Fibroblast of the conjunctiva (primary cell): ENCODE measurements at regions not wholly inside any gene's neighbourhood (a gene's known extent, or its start where the extent isn't known, plus 50 kb on each side); places are given as distances from the start of the nearest gene placed in this dataset.
"Not testable (repeated sequence)": the region's sequence is repeated elsewhere in the genome, so short reads cannot be mapped to it uniquely, and the experiment has no call there.

Experiments used
- DNase-seq: peaks from one replicate; pipeline ENCODE4 v3.0.0-alpha.2; 2010; ENCODE audit warnings: low read depth

- no peak for DNase-seq
These were observed 1000.2 kb downstream of the TDRD15 start for GRCh38 chr2:22124003-22124402.

DNA sequence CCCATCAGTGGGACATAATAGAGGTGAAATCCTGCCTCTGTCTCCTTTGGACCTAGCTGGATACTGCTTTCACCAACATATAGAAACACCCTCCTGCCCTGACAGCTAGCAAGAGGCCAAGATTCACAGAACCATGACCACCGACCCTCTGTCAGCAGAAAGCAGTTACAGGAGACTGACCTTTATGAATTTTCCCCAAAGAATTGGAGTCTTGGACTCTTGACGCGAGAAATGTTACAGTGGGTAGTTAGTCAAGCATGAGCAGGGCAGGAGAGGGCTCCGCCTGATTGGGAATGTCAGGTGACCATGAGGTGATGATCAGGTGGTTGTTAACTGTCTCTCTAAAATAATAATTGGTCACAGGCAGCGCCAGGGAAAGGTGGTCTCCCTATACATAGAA, 1002.3 kb downstream of the TDRD15 start:
- DNase-seq = no peak

DNA sequence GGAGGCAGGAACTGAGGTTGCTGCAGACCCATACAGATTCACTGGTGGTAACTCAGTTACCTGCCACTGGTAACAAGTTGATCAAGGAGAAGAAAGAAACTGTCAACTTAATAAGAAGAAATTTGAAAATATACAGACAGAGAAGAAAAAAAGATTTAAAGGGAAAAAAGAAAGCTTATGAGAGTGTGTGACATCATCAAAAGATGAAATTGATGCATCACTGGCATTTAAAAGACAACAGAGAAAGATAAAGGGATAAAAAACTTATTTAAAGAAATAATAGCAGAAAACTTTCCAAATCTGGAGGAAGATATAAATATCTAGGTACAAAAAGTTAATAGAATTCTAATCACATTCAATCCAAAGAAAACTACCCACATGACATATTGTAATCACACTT, 1003.2 kb downstream of the TDRD15 start:
- no peak for DNase-seq

DNA sequence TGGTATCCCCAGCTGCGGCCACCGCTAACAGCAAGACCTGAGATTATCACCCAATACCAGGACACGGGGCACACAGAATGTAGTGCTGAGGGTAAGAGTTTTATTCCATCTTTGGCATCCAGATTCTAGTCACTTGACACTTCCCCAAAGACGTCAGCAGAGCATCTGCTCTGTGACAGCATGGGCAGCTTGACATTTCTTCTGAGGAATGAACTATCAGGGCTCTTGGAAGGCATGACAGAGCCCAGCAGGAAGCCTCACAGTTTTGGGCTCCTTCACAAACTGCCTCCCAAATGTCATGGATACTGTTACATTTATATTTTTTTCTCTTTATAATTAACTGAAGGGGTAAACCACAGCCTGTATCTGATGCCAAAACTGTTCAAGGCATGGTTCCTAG, 1010.7 kb downstream of the TDRD15 start:
- no peak for DNase-seq

DNA sequence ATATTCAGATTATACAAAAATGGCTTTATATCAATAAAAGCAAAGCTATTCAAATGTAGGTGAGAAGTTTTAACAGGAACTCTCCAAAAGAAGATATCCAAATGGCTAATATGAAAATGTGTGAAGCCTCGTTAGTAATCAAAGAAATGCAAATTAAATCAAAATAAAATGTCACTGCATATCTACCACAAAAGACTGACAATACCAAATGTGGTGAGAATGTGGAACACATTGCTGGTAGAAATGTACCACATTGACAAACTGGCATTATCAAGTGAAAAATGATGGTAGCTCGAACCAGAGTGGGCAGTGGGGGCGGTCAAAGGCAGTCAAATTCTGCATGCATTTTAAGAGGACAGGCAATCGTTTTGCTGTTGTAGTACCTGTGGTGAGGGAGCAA, 1012.7 kb downstream of the TDRD15 start:
- no peak for DNase-seq

- no peak for DNase-seq
These were observed 1020.1 kb downstream of the TDRD15 start for GRCh38 chr2:22143840-22144239.

DNA sequence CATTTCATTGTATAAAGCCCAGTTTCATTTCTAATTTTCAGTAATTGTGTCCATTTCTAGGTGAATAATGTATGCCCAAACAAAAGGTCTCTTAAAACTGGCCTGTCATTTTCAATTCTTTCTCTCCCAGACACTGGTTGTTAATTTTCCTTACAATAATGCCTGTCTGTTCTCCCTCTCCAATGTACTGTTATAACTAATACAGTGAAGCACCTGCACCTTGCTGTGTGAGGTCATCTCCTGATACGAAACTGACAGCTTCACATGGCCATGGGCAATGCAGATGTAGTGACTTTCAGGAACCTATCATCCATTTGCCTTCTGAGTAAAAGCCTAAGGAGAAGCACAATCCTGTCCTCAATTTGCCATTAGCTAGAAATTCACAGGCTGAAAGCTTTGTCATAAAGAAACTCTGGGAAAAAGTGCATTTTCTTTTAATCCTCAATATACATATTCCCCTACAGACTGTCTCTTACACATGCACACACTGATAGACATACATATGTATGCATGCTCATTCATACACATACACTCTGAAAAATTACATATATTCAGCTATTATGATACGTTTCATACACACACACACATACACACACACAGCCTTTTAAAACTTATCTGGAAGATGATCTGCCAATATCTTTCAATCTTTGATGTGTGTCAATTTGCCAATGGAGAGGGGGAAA, 1030.3 kb downstream of the TDRD15 start:
- DNase-seq = no peak

GRCh38 chr2:22156661-22157060, 1032.9 kb downstream of the TDRD15 start:
- not testable (repeated sequence) for DNase-seq

DNA sequence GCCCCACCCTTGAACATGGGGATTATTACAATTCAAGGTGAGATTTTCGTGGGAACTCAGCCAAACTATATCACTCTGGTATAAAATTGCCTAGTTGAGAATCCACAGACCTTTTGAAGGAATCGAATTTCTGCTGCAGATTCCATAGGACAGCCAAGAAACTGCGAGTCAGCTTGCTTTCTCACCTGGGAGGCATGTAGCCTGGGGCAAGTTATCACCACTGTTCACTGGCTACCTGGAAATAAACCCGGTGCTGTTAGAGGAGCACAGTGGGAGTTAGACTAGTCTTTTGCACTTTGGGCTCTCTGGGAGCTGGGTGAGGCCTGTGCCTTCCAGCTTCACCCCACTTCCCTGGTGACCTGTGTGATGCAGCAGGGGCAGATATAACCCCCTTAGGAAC, 1043.5 kb downstream of the TDRD15 start:
- no peak for DNase-seq

GRCh38 chr2:22175003-22175402, 1051.2 kb downstream of the TDRD15 start:
- DNase-seq = no peak

DNA sequence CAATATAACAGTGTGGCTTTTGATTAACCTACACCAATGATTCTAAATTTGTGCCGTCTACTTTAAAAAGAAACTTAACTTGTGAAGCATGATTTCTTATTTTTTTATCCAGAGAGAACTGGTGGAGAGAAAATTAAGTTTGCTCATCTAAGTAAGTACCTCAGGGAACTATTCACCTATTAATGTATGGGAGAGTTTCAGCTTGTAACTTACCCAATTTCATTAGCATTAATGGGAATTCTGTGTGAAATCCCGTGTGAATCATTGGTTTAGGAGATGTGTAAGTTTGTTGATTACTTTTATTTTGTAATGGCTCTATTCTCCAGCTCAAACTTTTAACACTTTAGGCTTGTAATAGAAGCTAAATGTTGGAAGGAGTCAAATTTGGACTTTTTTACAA, 1061.5 kb downstream of the TDRD15 start:
- no peak for DNase-seq

- not testable (repeated sequence) for DNase-seq
These were observed 1062.6 kb downstream of the TDRD15 start for GRCh38 chr2:22186261-22186828.

GRCh38 chr2:22189893-22190480, 1066.2 kb downstream of the TDRD15 start:
- no peak for DNase-seq

DNA sequence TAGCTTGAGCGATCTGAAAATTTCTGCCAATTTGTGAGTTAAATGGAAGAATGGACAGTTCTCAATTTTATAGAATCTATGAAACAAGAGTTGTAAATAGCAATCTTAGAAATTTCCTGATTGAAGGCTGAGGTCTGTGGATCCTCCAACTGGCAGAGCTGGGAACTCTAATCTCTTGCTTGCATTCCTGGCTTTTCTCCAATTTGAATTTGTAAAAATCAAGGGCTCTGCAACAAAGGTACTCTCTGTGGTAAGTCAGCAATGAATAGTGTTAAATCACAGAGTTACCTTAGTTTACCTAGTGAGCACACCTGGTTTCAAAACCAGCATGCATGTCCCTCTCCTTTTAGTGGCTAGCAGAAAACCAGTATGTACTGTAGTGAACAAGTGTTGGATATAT, 1070.5 kb downstream of the TDRD15 start:
- no peak for DNase-seq

- DNase-seq = no peak
These were observed 1073.0 kb downstream of the TDRD15 start for GRCh38 chr2:22196806-22197205.

DNA sequence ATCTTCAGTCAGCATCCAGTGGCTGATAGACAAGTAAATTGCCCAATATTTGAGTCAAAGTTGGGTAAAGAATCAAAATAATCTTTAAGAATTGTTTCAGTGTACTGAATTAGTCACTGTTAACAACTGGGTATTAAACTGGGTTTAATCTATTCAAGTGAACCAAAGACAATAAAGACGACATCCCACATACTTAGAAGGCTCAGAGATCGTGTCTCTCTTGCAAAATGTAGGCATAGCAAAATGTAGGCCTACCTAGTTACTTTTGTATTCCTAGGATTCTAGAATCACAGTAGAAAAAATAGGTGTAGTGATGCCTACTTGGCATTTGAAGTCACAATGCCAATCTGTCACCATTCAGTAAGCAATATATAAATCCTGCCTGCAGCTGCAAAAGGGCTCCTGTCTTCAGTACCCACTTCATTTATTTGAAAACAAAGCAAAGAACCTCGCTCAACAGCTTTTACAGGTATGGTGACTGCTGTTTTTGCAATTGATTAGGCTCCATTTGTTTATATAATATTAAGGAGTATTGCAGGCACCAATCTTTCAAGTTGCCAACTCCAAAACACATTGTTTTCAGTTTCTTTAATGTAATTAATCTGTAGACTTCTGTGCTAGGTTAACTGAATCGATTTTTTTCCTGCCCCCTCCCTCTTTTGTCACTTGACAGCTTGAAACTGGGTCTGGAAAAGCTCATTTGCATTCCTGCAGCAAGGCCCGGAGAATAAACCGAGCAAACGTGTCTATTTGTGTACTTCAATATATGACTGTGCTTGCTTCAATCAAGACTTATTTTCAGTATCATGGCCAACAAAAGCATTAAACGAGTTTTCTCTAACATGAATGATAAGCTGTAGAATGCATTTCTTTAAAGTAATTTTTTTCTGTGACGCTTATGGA, 1074.9 kb downstream of the TDRD15 start:
- no peak for DNase-seq

DNA sequence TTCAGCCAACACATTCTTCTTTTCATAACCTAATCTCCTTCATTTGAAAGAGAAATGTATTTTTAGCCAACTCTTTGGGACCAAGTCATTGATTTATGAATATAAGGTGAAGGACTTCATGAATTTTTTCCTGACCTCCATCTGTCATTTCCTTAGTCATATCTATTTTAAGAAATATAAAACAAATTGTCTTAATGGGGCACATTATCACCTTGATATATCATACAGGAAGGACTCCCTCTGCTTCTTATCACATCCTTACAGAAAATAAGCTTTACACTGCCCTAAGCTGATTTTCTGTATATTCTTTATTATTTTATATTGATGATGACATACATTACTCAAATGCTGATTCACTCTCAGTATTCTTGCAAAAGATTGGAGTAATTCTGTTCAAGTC, 1076.2 kb downstream of the TDRD15 start:
- no peak for DNase-seq

DNA sequence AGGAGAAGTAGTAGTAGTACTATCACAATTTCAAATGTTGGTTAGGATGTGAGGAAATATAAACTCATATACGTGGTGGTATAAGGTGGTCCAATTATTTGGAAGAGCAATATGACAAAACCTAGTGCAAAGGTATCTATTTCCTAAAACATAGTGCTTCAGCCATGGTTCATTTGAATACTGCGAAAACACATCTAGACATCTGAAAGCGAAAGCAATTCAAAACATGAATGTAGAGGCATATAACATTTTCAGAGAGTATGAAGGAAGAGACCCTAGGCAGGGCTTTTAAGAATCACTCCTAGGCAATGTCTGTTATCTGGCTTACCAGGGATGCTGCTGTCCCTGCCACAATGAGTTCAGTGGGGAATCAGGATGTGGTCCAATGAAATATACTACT, 1085.8 kb downstream of the TDRD15 start:
- no peak for DNase-seq

DNA sequence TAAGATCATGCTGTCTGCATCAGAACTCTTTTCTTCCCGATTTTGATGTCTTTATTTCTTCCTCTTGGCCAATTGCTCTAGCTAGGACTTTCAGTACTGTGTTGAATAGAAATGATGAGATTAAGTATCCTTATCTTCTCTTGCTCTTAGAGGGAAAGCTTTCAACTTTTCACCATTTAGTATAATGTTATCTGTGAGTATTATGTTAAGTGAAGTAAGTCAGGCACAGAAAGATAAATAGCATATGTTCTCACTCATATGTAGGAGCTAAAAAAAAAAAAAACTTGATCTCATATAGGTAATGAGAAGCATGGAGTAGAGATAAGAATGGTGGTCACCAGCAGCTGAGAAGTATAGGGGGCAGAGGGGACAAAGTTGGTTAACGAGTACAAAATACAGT, 1089.5 kb downstream of the TDRD15 start:
- DNase-seq = no peak

- DNase-seq = no peak
These were observed 1091.7 kb downstream of the TDRD15 start for GRCh38 chr2:22215517-22215916.

- no peak for DNase-seq
These were observed 1094.1 kb downstream of the TDRD15 start for GRCh38 chr2:22217881-22218280.

DNA sequence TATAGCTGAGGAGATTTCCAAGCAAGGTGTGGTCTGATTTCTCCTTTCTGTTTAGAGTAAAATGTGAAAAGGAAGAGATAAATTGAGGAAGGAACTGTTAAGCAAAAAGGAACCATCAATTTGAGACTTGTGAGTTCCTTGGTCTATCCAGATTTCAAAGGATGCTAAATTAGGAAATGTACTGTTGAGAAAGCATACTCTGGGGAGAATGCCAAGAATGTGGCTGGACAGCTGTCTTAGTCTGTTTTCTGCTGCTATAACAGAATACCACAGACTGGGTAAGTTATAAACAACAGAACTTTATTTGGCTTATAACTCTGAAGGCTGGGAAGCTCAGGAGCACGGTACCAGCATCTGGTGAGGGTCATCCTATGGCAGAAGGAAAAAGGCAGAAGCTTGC, 1097.2 kb downstream of the TDRD15 start:
- no peak for DNase-seq

DNA sequence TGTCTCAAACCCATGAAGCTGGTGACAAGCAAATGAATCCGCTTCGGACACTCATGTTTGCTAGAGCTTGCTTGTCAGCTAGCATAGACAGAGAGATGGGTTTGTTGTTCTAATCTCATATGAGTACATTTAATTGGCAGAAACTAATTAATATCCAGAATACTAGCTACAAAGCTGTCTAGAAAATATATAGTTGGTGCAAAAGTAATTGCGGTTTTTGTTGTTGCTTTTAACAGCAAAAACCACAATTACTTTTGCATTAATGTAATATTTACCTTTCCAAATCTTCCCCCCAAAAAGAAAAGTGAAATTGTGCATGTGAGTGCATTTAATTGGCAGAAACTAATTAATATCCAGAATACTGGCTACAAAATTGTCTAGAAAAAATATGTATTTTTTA, 1115.2 kb downstream of the TDRD15 start:
- no peak for DNase-seq
